Upper lobe of left lung (tissue), 6 donors: ENCODE measurements at regions not wholly inside any gene's neighbourhood (a gene's known extent, or its start where the extent isn't known, plus 50 kb on each side); places are given as distances from the start of the nearest gene placed in this dataset.

Experiments used
- ATAC-seq, 2 donors: fragments of 200-7000 bp; cut with Tn5 transposase; one replicate each; pipeline ENCODE4 v1.9.1; 2022; ENCODE audit warnings: mild to moderate bottlenecking in 2 of 2, moderate library complexity in 2 of 2; ENCODE audit not compliant: low FRiP score in 2 of 2
- DNase-seq, 2 donors: peaks; one replicate each; pipeline ENCODE4 v3.0.0-alpha.2; 2019 to 2020
- H3K27ac ChIP-seq, 4 donors: fragments of 200-600 bp; sonication (generic); one replicate each; pipeline ENCODE4 v1.5.1; 2016 to 2019
- H3K27me3 ChIP-seq, 4 donors: fragments of 200-600 bp; sonication (generic); one replicate each; pipeline ENCODE4 v1.5.1; 2017 to 2019
- H3K36me3 ChIP-seq, 4 donors: fragments of 200-600 bp; sonication (generic); one replicate each; pipeline ENCODE4 v1.5.1; 2016 to 2019
- H3K4me1 ChIP-seq, 4 donors: fragments of 200-600 bp; sonication (generic); one replicate each; pipeline ENCODE4 v1.5.1; 2018 to 2019
- H3K4me3 ChIP-seq, 4 donors: fragments of 200-600 bp; sonication (generic); one replicate each; pipeline ENCODE4 v1.5.1; 2017 to 2019; ENCODE audit warnings: mild to moderate bottlenecking in 2 of 4, moderate library complexity in 1 of 4
- H3K9me3 ChIP-seq, 4 donors: fragments of 200-600 bp; sonication (generic); one replicate each; pipeline ENCODE4 v1.5.1; 2018 to 2019
- CTCF ChIP-seq, 6 experiments: fragments of 450-650 bp in 4 of 6; fragments of 200-600 bp in 2 of 6; sonication (generic) in 2 of 6; IDR thresholded peaks; one replicate each; pipeline ENCODE4 v1.5.1; 2016 to 2019; ENCODE audit warnings: antibody characterized with exemption in 6 of 6
- EP300 ChIP-seq, 4 donors: sonication (generic); formaldehyde crosslinking; IDR thresholded peaks; one replicate each; pipeline ENCODE4 v1.5.1; 2017; ENCODE audit warnings: antibody characterized with exemption in 4 of 4, control low read depth in 2 of 4
- POLR2A ChIP-seq, 4 donors: fragments of 450-650 bp; IDR thresholded peaks; one replicate each; pipeline ENCODE4 v1.5.1; 2016 to 2017; ENCODE audit warnings: antibody characterized with exemption in 4 of 4, mild to moderate bottlenecking in 2 of 4
- POLR2AphosphoS5 ChIP-seq, 2 donors: sonication (generic); formaldehyde crosslinking; IDR thresholded peaks; one replicate each; pipeline ENCODE4 v1.5.1; 2017; ENCODE audit warnings: antibody characterized with exemption in 2 of 2
- WGBS, 2 donors: methylation state at CpG; one replicate each; pipeline ENCODE4 v1.1.5; 2017 to 2018; 5-methylcytosine and 5-hydroxymethylcytosine counted together
- donor health status: DM: no; HTN: no; CAD: no; lungs with moderate emphysema.
- donor health status: DM: no; HTN: yes; CAD: no; lungs with severe emphysema.

- WGBS, 2 donors, result 88 to 91% methylated on average over 18 of the region's 18 CpGs
- Histone ChIP-seq H3K4me3 (no peak overlapping the region), H3K4me1 (peaks cover 0 to 9% (median 2%) of the 10 kb centered on the region in 4 donors), H3K27ac (no peak overlapping the region), H3K9me3 (no peaks in the 10 kb centered on the region), H3K36me3 (no peaks in the 10 kb centered on the region), H3K27me3 (peaks cover 0 to 4% (median 0%) of the 10 kb centered on the region in 4 donors)
- DNase-seq (no peak), ATAC-seq (no peak)
- no peak for TF ChIP-seq POLR2AphosphoS5 (IDR thresholded peaks at IDR 0.05)
- no peak for TF ChIP-seq CTCF (IDR thresholded peaks at IDR 0.05)
- no peak for TF ChIP-seq EP300 (IDR thresholded peaks at IDR 0.05)
- TF ChIP-seq POLR2A (IDR thresholded peaks at IDR 0.05), result no peak
Observed at GRCh38 chr16:85256190-85256739, 144.0 kb upstream of the CIBAR2 start.

- Histone ChIP-seq H3K4me3 (no peak overlapping the region), H3K27me3 (peaks cover 0 to 4% (median 0%) of the 10 kb centered on the region in 4 donors), H3K4me1 (peaks cover 0 to 9% (median 2%) of the 10 kb centered on the region in 4 donors), H3K27ac (no peak overlapping the region), H3K36me3 (no peaks in the 10 kb centered on the region), H3K9me3 (no peaks in the 10 kb centered on the region)
- TF ChIP-seq CTCF (IDR thresholded peaks at IDR 0.05) (no peak), POLR2AphosphoS5 (IDR thresholded peaks at IDR 0.05) (no peak), POLR2A (IDR thresholded peaks at IDR 0.05) (no peak), EP300 (IDR thresholded peaks at IDR 0.05) (no peak)
- 92 to 97% methylated on average over 8 of the region's 8 CpGs for WGBS, 2 donors
- ATAC-seq (no peak), DNase-seq (no peak)
Observed at GRCh38 chr16:85257483-85257882, 145.2 kb upstream of the CIBAR2 start.

GRCh38 chr16:85258166-85258565 lies 145.9 kb upstream of the CIBAR2 start:
- TF ChIP-seq EP300 (IDR thresholded peaks at IDR 0.05), result no peak
- no peak for TF ChIP-seq POLR2A (IDR thresholded peaks at IDR 0.05)
- no peak for TF ChIP-seq POLR2AphosphoS5 (IDR thresholded peaks at IDR 0.05)
- TF ChIP-seq CTCF (IDR thresholded peaks at IDR 0.05), result no peak
- DNase-seq (no peak), ATAC-seq (no peak)
- H3K27ac ChIP-seq, result no peak overlapping the region
- H3K27me3 ChIP-seq, result peaks cover 0 to 4% (median 0%) of the 10 kb centered on the region in 4 donors
- 68 to 70% methylated on average over 8 to 12 of the region's 12 CpGs for whole genome bisulfite sequencing, 2 donors
- peaks cover 0 to 6% (median 2%) of the 10 kb centered on the region in 4 donors for H3K4me1 ChIP-seq
- H3K36me3 ChIP-seq, result no peaks in the 10 kb centered on the region
- H3K9me3 ChIP-seq, result no peaks in the 10 kb centered on the region
- H3K4me3 ChIP-seq, result no peak overlapping the region

GRCh38 chr16:85258629-85259028 lies 146.4 kb upstream of the CIBAR2 start:
- ATAC-seq, result no peak
- H3K27me3 ChIP-seq, result peaks cover 0 to 4% (median 0%) of the 10 kb centered on the region in 4 donors
- no peak overlapping the region for H3K27ac ChIP-seq
- DNase-seq, result no peak
- H3K9me3 ChIP-seq, result no peaks in the 10 kb centered on the region
- H3K4me1 ChIP-seq, result peaks cover 0 to 3% (median under 1%) of the 10 kb centered on the region in 4 donors
- H3K4me3 ChIP-seq, result no peak overlapping the region
- 39% methylated on average over 16 of the region's 18 CpGs; no CpG with 5 or more reads in 1 of the 2 donors for WGBS, 2 donors
- H3K36me3 ChIP-seq, result no peaks in the 10 kb centered on the region
- TF ChIP-seq POLR2A (IDR thresholded peaks at IDR 0.05) (no peak), POLR2AphosphoS5 (IDR thresholded peaks at IDR 0.05) (no peak), EP300 (IDR thresholded peaks at IDR 0.05) (no peak), CTCF (IDR thresholded peaks at IDR 0.05) (no peak)
